A549 (cell line): ENCODE measurements at regions not wholly inside any gene's neighbourhood (a gene's known extent, or its start where the extent isn't known, plus 50 kb on each side); places are given as distances from the start of the nearest gene placed in this dataset.
"Not testable (repeated sequence)": the region's sequence is repeated elsewhere in the genome, so short reads cannot be mapped to it uniquely, and the experiment has no call there.

Source experiments
- ATAC-seq, 2 experiments: fragments of 200-7000 bp in 1 of 2; fragments of >200 bp in 1 of 2; cut with Nextera tagmentation in 1 of 2; cut with Tn5 transposase in 1 of 2; 3 replicates each; pipeline versions ENCODE4 v1.8.0 to v1.9.1; 2018 to 2020; ENCODE audit warnings: mild to moderate bottlenecking in 1 of 2, moderate library complexity in 1 of 2
- CTCF ChIA-PET: fragments of 300-600 bp; sonication (Branson Sonifier 250); formaldehyde crosslinking; extraction: SDS; loops from one replicate; lab custom pipeline; 2021; ENCODE audit warnings: antibody characterized with exemption, inconsistent platforms; lab: Yijun Ruan, JAX
- POLR2A ChIA-PET: fragments of 350-600 bp; formaldehyde crosslinking; extraction: SDS; loops from one replicate; lab custom pipeline; 2021; ENCODE audit warnings: antibody characterized with exemption, inconsistent platforms; lab: Yijun Ruan, JAX
- DNase-seq, 2 experiments: peaks; one replicate each; pipeline versions ENCODE4 v3.0.0 to v3.0.0-alpha.2; 2011 to 2016; ENCODE audit warnings: low read depth in 1 of 2, low spot score in 1 of 2
- FAIRE-seq: peaks from 2 replicates; lab custom pipeline; 2011; peaks lifted over from hg19 to GRCh38; lab: Jason Lieb, UNC
- H3K27ac ChIP-seq, 2 experiments: fragments of >200 bp; sonication (Bioruptor Twin); formaldehyde crosslinking; 3 replicates each; pipeline ENCODE4 v1.5.1; 2016 to 2017
- H3K4me1 ChIP-seq: fragments of >200 bp; sonication (Bioruptor Twin); formaldehyde crosslinking; 3 replicates; pipeline ENCODE4 v1.6.1; 2016
- H3K4me2 ChIP-seq: fragments of >200 bp; sonication (Bioruptor Twin); formaldehyde crosslinking; 3 replicates; pipeline ENCODE4 v1.6.1; 2016
- H3K4me3 ChIP-seq: fragments of >200 bp; sonication (Bioruptor Twin); formaldehyde crosslinking; 3 replicates; pipeline ENCODE4 v1.5.1; 2016
- H3K9me3 ChIP-seq: fragments of >200 bp; sonication (Bioruptor Twin); formaldehyde crosslinking; 3 replicates; pipeline ENCODE4 v1.6.1; 2016
- CEBPB ChIP-seq, 2 experiments: fragments of >200 bp in 1 of 2; sonication (Bioruptor Twin) in 1 of 2; formaldehyde crosslinking in 1 of 2; IDR thresholded peaks; 2 replicates each; pipeline ENCODE4 v1.6.1; 2012 to 2016
- CHD2 ChIP-seq: fragments of 150-350 bp; IDR thresholded peaks from 2 replicates; pipeline ENCODE4 v1.6.1; 2014; ENCODE audit warnings: low read length; ENCODE audit not compliant: partially characterized antibody
- CHD4 ChIP-seq: fragments of 200-600 bp; sonication (generic); IDR thresholded peaks from 2 replicates; pipeline ENCODE4 v1.6.1; 2016; ENCODE audit warnings: antibody characterized with exemption, mild to moderate bottlenecking, borderline replicate concordance
- FOSL2 ChIP-seq, 2 experiments: fragments of 450-650 bp in 1 of 2; fragments of >200 bp in 1 of 2; sonication (Bioruptor Twin) in 1 of 2; formaldehyde crosslinking; IDR thresholded peaks; 2 replicates each; pipeline versions ENCODE4 v1.5.0 to v1.6.1; 2016 to 2020; ENCODE audit warnings: mild to moderate bottlenecking in 1 of 2, moderate library complexity in 1 of 2
- JUN ChIP-seq, 2 experiments: fragments of >200 bp; sonication (Bioruptor Twin); formaldehyde crosslinking; IDR thresholded peaks; 2 replicates in 1 of 2; 3 replicates in 1 of 2; pipeline ENCODE4 v1.6.1; 2016 to 2017
- JUNB ChIP-seq: fragments of >200 bp; sonication (Bioruptor Twin); formaldehyde crosslinking; IDR thresholded peaks from 2 replicates; pipeline ENCODE4 v1.6.1; 2016
- KDM5A ChIP-seq: fragments of 200-600 bp; sonication (generic); IDR thresholded peaks from 2 replicates; pipeline ENCODE4 v1.6.1; 2016; ENCODE audit warnings: antibody characterized with exemption, mild to moderate bottlenecking
- POLR2AphosphoS2 ChIP-seq: conservative IDR thresholded peaks from 2 replicates; pipeline ENCODE4 v1.6.1; 2012; ENCODE audit warnings: low read length, improper control_type of control experiment, inconsistent platforms
- RAD21 ChIP-seq, 2 experiments: fragments of >200 bp in 1 of 2; sonication (Bioruptor Twin) in 1 of 2; formaldehyde crosslinking in 1 of 2; IDR thresholded peaks in 1 of 2; conservative IDR thresholded peaks in 1 of 2; 2 replicates in 1 of 2; 3 replicates in 1 of 2; pipeline ENCODE4 v1.6.1; 2012 to 2018; ENCODE audit warnings: inconsistent platforms in 1 of 2
- RARB ChIP-seq: fragments of 250-450 bp; sonication (Bioruptor Pico); IDR thresholded peaks from 2 replicates; pipeline ENCODE4 v1.8.0; 2021; ENCODE audit warnings: mild to moderate bottlenecking, moderate library complexity
- SMC3 ChIP-seq: fragments of >200 bp; sonication (Bioruptor Twin); formaldehyde crosslinking; IDR thresholded peaks from 3 replicates; pipeline ENCODE4 v1.6.1; 2018; ENCODE audit warnings: inconsistent platforms
- ZFP36 ChIP-seq: fragments of 450-650 bp; IDR thresholded peaks from 2 replicates; pipeline ENCODE4 v1.6.1; 2014; ENCODE audit warnings: borderline replicate concordance; ENCODE audit not compliant: partially characterized antibody
- WGBS: methylation state at CpG from one replicate; pipeline ENCODE4 v1.1.6; 2017; ENCODE audit errors: missing lambda C conversion rate; 5-methylcytosine and 5-hydroxymethylcytosine counted together
- TF ChIP-seq, protein P1 (sequence below): IDR thresholded peaks from 2 replicates; pipeline ENCODE4 v1.6.1; 2012

DNA sequence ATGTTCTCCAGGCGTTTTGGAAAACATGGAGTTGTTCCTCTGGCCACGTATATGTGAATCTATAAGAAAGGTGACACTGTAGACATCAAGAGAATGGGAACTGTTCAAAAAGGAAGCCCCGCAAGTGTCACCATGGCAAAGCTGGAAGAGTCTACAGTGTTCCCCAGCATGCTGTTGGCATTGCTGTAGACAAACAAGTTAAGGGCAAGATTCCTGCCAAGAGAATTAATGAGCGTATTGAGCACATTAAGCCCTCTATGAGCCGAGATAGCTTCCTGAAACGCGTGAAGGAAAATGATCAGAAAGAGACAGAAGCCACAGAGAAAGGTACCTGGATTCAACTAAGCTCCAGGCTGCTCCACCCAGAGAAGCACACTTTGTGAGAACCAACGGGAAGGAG, 92.5 kb upstream of the EIF5 start:
- no peak for FAIRE-seq
- Histone ChIP-seq H3K9me3 (peaks cover 4% of the 10 kb centered on the region), H3K4me3 (no peak overlapping the region), H3K27ac (no peak overlapping the region), H3K4me2 (no peak overlapping the region), H3K4me1 (peaks cover 19% of the 10 kb centered on the region)
- CTCF ChIA-PET, result interaction anchor here (0.8 to 2.9 kb wide), 5 partner anchors 9 to 137 kb away, joined by 3 to 13 read pairs (median 5); no protein-coding TSS in a partner anchor
- 82% methylated on average over 8 of the region's 8 CpGs for WGBS
- POLR2A ChIA-PET, result no interaction called here
- no peak for TF ChIP-seq CHD4
- no peak for DNase-seq
- no peak for ATAC-seq

DNA sequence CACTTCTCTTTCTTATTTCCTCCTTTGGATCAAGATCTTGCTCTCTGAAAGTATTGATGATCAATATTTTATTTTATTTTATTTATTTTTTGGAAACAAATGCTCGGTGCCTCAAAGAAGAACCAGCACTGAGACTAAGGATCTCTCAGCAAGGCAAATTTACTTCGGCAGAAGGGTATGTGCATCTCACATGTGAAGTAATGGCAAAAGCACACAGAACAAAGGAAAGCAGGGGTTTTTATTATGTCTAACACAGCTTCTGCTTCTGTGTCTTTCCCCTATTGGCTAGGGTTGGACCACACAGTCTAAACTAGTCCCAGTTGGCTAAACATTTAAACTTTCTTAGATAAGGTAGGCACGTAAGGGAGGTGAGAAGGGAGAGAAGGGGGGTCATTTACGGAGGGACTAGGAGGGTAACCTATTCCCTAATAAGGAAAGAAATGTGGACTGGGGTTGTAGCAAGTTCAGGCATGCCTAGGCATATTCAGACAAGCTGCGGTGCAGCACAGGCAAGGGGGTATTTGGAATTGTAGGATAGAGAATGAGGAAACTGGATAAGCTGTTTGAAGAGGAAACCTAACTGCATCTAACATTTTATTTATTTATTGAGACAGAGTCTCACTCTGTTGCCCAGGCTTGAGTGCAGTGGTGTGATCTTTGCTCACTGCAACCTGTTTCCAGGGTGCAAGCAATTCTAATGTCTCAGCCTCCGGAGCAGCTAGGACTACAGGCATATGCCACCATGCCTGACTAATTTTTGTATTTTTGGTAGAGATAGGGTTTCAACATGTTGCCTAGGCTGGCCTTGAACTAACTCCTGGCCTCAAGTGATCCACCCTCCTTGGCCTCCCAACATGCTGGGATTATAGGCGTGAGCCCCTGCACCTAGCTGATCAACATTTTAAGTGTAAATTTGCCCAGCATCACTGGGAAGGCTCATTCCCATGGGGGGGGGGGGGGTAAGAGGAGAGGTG, 90.0 kb upstream of the EIF5 start:
- FAIRE-seq (no peak), DNase-seq (peak in 1 of 2 experiments; percentile 71), ATAC-seq (no peak)
- WGBS, result 87% methylated on average over 7 of the region's 7 CpGs
- no peak for TF ChIP-seq JUNB
- TF ChIP-seq RARB (CRISPR knock-in tag), result no peak
- H3K9me3 ChIP-seq, result peaks cover 4% of the 10 kb centered on the region
- CTCF ChIA-PET, result interaction anchor here (0.8 to 2.7 kb wide), 7 partner anchors 10 to 169 kb away, joined by 3 to 13 read pairs (median 6); no protein-coding TSS in a partner anchor
- no peak overlapping the region for H3K4me3 ChIP-seq
- peak overlapping the region; percentile 80 to 88 for H3K27ac ChIP-seq
- POLR2A ChIA-PET, result no interaction called here
- no peak overlapping the region for H3K4me2 ChIP-seq
- H3K4me1 ChIP-seq, result peaks cover 23% of the 10 kb centered on the region

DNA sequence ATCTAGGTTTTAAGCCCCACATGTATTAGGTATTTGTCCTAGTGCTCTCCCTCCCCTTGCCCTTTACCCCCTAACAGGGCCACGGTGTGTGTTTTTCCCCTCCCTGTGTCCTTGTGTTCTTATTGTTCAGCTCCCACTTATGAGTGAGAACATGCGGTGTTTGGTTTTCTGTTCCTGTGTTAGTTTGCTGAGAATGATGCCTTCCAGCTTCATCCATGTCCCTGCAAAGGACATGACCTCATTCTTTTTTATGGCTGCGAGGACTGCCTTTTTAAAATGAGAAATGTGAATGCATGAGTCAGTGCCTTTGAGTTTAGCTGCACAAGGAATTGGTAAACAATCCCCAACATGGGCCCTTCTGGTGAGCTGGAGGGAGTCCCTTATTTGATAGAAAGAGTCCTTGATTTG, 88.4 kb upstream of the EIF5 start:
- POLR2A ChIA-PET, result interaction anchor here (0.9 kb wide), 1 partner anchor 88 kb away, joined by 3 read pairs; the partner anchor contains the start of gene EIF5
- peak overlapping the region; percentile 65 for H3K4me2 ChIP-seq
- peak overlapping the region; percentile 80 to 88 for H3K27ac ChIP-seq
- peak; percentile 91 to 94 for ATAC-seq
- 6% methylated on average over 3 of the region's 3 CpGs for WGBS
- peaks cover 33% of the 10 kb centered on the region for H3K4me1 ChIP-seq
- TF ChIP-seq FOSL2 (IDR thresholded peaks at IDR 0.05), result not testable (repeated sequence)
- TF ChIP-seq FOSL2 (CRISPR knock-in tag; IDR thresholded peaks at IDR 0.05) (peak; percentile 79), JUNB (peak; percentile 27; the same call in 1 of the 2 replicates)
- TF ChIP-seq, protein P1, sequence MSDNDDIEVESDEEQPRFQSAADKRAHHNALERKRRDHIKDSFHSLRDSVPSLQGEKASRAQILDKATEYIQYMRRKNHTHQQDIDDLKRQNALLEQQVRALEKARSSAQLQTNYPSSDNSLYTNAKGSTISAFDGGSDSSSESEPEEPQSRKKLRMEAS, result peak; percentile 65; the same call in 1 of the 2 replicates
- TF ChIP-seq, all 56 proteins: peak for 3; not testable (repeated sequence) for 53
- FAIRE-seq, H3K9me3 ChIP-seq, H3K4me3 ChIP-seq: not testable (repeated sequence)
- CTCF ChIA-PET, result interaction anchor here (0.7 to 2.4 kb wide), 7 partner anchors 12 to 283 kb away, joined by 3 to 8 read pairs (median 3); no protein-coding TSS in a partner anchor
- peak; percentile 62 to 82 for DNase-seq

DNA sequence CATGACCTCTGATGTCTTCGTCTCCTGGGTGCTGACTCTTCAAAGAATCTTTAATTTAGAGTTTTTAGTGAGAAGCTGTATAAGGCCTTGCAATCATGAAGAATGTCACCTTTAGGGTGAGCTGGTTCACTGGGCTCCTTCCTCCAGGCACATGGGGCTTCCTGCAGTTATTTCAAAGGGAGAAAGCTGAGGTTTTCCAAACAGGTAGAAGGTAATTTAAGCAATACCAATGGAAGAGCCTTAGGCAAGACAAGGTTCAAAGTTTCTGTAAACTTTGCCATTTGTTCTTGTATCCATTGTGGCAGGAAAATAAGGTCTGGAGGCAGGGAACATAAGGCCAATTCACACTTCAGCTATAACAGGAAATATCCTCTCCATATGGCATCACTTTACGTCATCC, 88.0 kb upstream of the EIF5 start:
- Histone ChIP-seq H3K9me3 (peaks cover 4% of the 10 kb centered on the region), H3K27ac (peak overlapping the region; percentile 80 to 88), H3K4me2 (peak overlapping the region; percentile 65), H3K4me1 (peaks cover 37% of the 10 kb centered on the region), H3K4me3 (no peak overlapping the region)
- DNase-seq (no peak), ATAC-seq (peak; percentile 45 to 51; a peak in 5 of 6 replicates), FAIRE-seq (peak; percentile 13)
- WGBS, result 0% methylated on average over 2 of the region's 2 CpGs
- ChIA-PET POLR2A (interaction anchor here (0.9 kb wide), 1 partner anchor 88 kb away, joined by 3 read pairs; the partner anchor contains the start of gene EIF5), CTCF (interaction anchor here (0.9 to 2.4 kb wide), 6 partner anchors 12 to 171 kb away, joined by 3 to 8 read pairs (median 4); no protein-coding TSS in a partner anchor)
- no peak for TF ChIP-seq KDM5A
- TF ChIP-seq RAD21 (conservative IDR thresholded peaks at IDR 0.05 in 1 of 2, IDR thresholded peaks at IDR 0.05 in 1 of 2), result no peak
- no peak for TF ChIP-seq JUN (IDR thresholded peaks at IDR 0.05)
- TF ChIP-seq FOSL2 (IDR thresholded peaks at IDR 0.05), result no peak
- TF ChIP-seq FOSL2 (CRISPR knock-in tag; IDR thresholded peaks at IDR 0.05), result no peak
- no peak for TF ChIP-seq ZFP36
- TF ChIP-seq SMC3, result no peak
- no peak for TF ChIP-seq POLR2AphosphoS2
- TF ChIP-seq RARB (CRISPR knock-in tag), result no peak

DNA sequence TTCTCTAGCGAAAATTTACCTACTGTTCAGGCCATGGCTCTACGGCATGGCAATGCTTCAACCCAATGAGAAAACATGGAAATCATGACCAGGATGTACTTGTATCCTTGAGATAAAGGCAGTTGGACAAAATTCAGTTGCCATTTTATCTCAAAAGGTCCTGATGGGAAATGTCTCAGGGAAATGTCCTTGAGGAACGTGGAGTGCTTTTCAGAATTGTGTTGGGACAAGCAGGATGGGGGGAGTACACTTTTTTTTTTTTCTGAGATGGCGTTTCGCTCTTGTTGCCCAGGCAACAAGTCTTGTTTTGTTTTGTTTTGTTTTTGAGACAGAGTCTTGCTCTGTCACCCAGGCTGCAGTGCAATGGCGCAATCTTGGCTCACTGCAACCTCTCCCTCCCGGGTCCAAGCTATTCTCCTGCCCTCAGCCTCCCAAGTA, 86.8 kb upstream of the EIF5 start:
- Histone ChIP-seq H3K4me1 (peaks cover 40% of the 10 kb centered on the region), H3K27ac (peak overlapping the region; percentile 80 to 88; a peak in 5 of 6 replicates), H3K4me2 (no peak overlapping the region), H3K9me3 (peaks cover 9% of the 10 kb centered on the region), H3K4me3 (no peak overlapping the region)
- ATAC-seq (no peak), FAIRE-seq (no peak), DNase-seq (no peak)
- ChIA-PET POLR2A (no interaction called here), CTCF (interaction anchor here (0.9 kb wide), 1 partner anchor 59 kb away, joined by 3 read pairs; no protein-coding TSS in a partner anchor)
- TF ChIP-seq CHD2 (no peak), CEBPB (IDR thresholded peaks at IDR 0.05) (peak in 1 of 2 experiments; percentile 48; a peak in 1 of 4 replicates)
- WGBS, result 86% methylated on average over 7 of the region's 7 CpGs
